Loucy (cell line): ENCODE measurements at regions not wholly inside any gene's neighbourhood (a gene's known extent, or its start where the extent isn't known, plus 50 kb on each side); places are given as distances from the start of the nearest gene placed in this dataset.

Source experiments
- H2AFZ ChIP-seq: fragments of 200-600 bp; sonication (generic); 2 replicates; pipeline ENCODE4 v1.6.0; 2016; ENCODE audit warnings: antibody characterized with exemption, mild to moderate bottlenecking, low read length, moderate library complexity
- H3F3A ChIP-seq: fragments of 200-600 bp; 2 replicates; pipeline ENCODE4 v1.6.0; 2016; ENCODE audit warnings: antibody characterized with exemption, low read depth, mild to moderate bottlenecking
- H3K27me3 ChIP-seq: fragments of 200-600 bp; sonication (generic); 2 replicates; pipeline ENCODE4 v1.6.1; 2014; ENCODE audit warnings: low read length, mild to moderate bottlenecking; ENCODE audit not compliant: insufficient read depth, poor library complexity, severe bottlenecking
- H3K36me3 ChIP-seq: fragments of 200-600 bp; sonication (generic); 2 replicates; pipeline ENCODE4 v1.6.1; 2016; ENCODE audit warnings: low read length; ENCODE audit not compliant: insufficient read depth
- H3K4me1 ChIP-seq: fragments of 200-600 bp; sonication (generic); 2 replicates; pipeline ENCODE4 v1.5.1; 2014; ENCODE audit warnings: low read length, mild to moderate bottlenecking; ENCODE audit not compliant: insufficient read depth, poor library complexity, severe bottlenecking
- H3K4me2 ChIP-seq: fragments of 200-600 bp; sonication (generic); 2 replicates; pipeline ENCODE4 v1.6.0; 2014; ENCODE audit warnings: antibody characterized with exemption, low read length, low read depth, mild to moderate bottlenecking; ENCODE audit not compliant: poor library complexity, severe bottlenecking
- H3K4me3 ChIP-seq: fragments of 200-600 bp; sonication (generic); 2 replicates; pipeline ENCODE4 v1.5.1; 2014; ENCODE audit warnings: low read length, mild to moderate bottlenecking, mixed read lengths; ENCODE audit not compliant: poor library complexity, severe bottlenecking
- H3K79me2 ChIP-seq: fragments of 200-600 bp; sonication (generic); 2 replicates; pipeline ENCODE4 v1.6.1; 2014; ENCODE audit warnings: low read length; ENCODE audit not compliant: insufficient read depth
- H3K9ac ChIP-seq: fragments of 200-600 bp; sonication (generic); 2 replicates; pipeline ENCODE4 v1.6.0; 2014; ENCODE audit warnings: mild to moderate bottlenecking, low read depth, low read length, moderate library complexity; ENCODE audit not compliant: poor library complexity, severe bottlenecking
- H3K9me2 ChIP-seq: fragments of 200-600 bp; sonication (generic); replicated peaks from 2 replicates; pipeline ENCODE4 v1.6.1; 2016; ENCODE audit warnings: low read depth, low read length, mixed read lengths
- H3K9me3 ChIP-seq: fragments of 200-600 bp; sonication (generic); 2 replicates; pipeline ENCODE4 v1.6.1; 2014; ENCODE audit warnings: mild to moderate bottlenecking, antibody characterized with exemption, low read length, low read depth; ENCODE audit not compliant: insufficient read depth
- H4K20me1 ChIP-seq: fragments of 200-600 bp; sonication (generic); 2 replicates; pipeline ENCODE4 v1.6.0; 2014; ENCODE audit warnings: antibody characterized with exemption, low read length, mild to moderate bottlenecking; ENCODE audit not compliant: insufficient read depth, poor library complexity, severe bottlenecking
- CTCF ChIP-seq: fragments of 200-600 bp; sonication (generic); conservative IDR thresholded peaks from 2 replicates; pipeline ENCODE4 v1.5.1; 2014; ENCODE audit warnings: mild to moderate bottlenecking, antibody characterized with exemption, low read length
- EZH2phosphoT487 ChIP-seq: fragments of 200-600 bp; IDR thresholded peaks from 2 replicates; pipeline ENCODE4 v1.6.1; 2018; ENCODE audit warnings: antibody characterized with exemption, mild to moderate bottlenecking, moderate library complexity, borderline replicate concordance

DNA sequence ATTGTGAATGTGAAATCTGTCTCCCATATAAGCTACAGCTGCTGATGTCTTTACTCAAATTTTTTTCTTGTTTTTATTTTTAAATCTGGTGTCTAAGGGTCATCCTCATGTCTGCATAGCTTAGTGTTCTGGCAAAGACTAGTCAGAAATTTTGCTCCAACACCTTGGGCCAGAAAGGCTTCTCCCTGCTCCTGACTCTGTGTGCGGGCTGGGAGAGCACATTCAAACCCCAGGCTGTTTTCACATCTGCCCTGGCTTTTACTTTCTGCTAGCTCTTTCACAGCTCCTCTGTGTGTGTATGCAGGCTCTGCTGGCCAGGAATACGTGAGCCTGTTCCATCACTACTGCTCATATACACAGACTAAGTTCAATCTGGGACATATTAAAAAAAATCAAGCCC is 102.9 kb upstream of the RIOK3 start:
- TF ChIP-seq CTCF: no peak
- no peak overlapping the region for H2AFZ ChIP-seq
- no peak overlapping the region for H3K9ac ChIP-seq
- H3F3A ChIP-seq: no peaks in the 10 kb centered on the region
- no peaks in the 10 kb centered on the region for H3K9me2 ChIP-seq
- H3K4me2 ChIP-seq: no peak overlapping the region
- no peaks in the 10 kb centered on the region for H4K20me1 ChIP-seq
- H3K4me1 ChIP-seq: peaks cover 3% of the 10 kb centered on the region
- no peak overlapping the region for H3K4me3 ChIP-seq
- H3K79me2 ChIP-seq: no peaks in the 10 kb centered on the region
- H3K9me3 ChIP-seq: no peaks in the 10 kb centered on the region
- H3K27me3 ChIP-seq: no peaks in the 10 kb centered on the region
- no peaks in the 10 kb centered on the region for H3K36me3 ChIP-seq

DNA sequence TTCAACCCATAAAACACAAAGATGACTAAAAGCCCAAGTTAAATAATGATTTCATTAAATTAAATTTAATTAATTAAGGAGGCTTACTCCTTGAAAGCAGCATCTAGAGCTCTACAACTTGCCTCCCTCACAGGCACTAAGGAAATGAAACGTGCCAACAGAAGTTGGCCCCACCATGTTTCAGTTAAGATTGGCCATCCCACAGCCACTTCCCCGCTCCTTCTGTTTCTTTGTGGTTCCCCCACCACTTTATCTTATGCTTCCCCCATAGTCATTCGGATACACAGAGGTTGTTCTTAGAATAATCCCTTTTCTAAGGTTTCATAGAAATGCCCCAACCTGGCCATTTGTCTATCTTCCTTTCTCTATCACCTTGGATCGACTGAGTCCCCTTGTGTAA is 101.6 kb upstream of the RIOK3 start:
- no peak for TF ChIP-seq CTCF
- TF ChIP-seq EZH2phosphoT487: no peak
- H3K27me3 ChIP-seq: no peaks in the 10 kb centered on the region
- H3K36me3 ChIP-seq: no peaks in the 10 kb centered on the region
- no peak overlapping the region for H3K9ac ChIP-seq
- H2AFZ ChIP-seq: no peak overlapping the region
- H3K9me2 ChIP-seq: no peaks in the 10 kb centered on the region
- H3K4me3 ChIP-seq: no peak overlapping the region
- peaks cover 3% of the 10 kb centered on the region for H3K4me1 ChIP-seq
- no peaks in the 10 kb centered on the region for H3K9me3 ChIP-seq
- H3K79me2 ChIP-seq: no peaks in the 10 kb centered on the region
- H3F3A ChIP-seq: no peaks in the 10 kb centered on the region
- H3K4me2 ChIP-seq: no peak overlapping the region
- no peaks in the 10 kb centered on the region for H4K20me1 ChIP-seq

DNA sequence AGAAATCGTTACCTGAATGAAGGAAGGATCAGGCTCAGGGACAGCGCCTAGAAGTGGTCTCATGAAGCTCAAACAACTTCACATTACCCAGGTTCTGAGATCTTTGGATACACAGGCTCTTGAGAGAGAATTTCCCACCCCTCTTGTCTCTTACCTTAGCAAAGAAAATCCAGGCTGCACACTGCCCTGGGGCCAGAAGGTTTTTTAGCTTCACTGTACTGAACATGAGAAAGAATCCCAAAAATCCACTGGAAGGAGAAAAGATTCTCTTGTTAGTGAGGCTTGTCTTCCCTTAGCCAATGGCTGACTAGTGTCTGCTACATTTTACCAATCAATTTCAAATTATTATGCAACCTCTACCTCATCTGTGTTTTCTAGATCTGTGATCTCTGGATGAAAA is 101.0 kb upstream of the RIOK3 start:
- Histone ChIP-seq H2AFZ (no peak overlapping the region), H3K9me3 (no peaks in the 10 kb centered on the region), H3K4me2 (no peak overlapping the region), H4K20me1 (no peaks in the 10 kb centered on the region), H3K9ac (no peak overlapping the region), H3K4me3 (no peak overlapping the region), H3F3A (no peaks in the 10 kb centered on the region), H3K79me2 (no peaks in the 10 kb centered on the region), H3K4me1 (peaks cover 7% of the 10 kb centered on the region), H3K27me3 (no peaks in the 10 kb centered on the region), H3K36me3 (no peaks in the 10 kb centered on the region), H3K9me2 (no peaks in the 10 kb centered on the region)
- TF ChIP-seq CTCF (no peak), EZH2phosphoT487 (no peak)
